Frontal cortex (tissue), 3 donors: ENCODE measurements at regions not wholly inside any gene's neighbourhood (a gene's known extent, or its start where the extent isn't known, plus 50 kb on each side); places are given as distances from the start of the nearest gene placed in this dataset.

Experiments
- DNase-seq, 2 donors: peaks; one replicate each; pipeline ENCODE4 v3.0.0; 2012; ENCODE audit warnings: low spot score in 2 of 2
- FAIRE-seq: peaks from 2 replicates; lab custom pipeline; 2012; peaks lifted over from hg19 to GRCh38; lab: Jason Lieb, UNC
- donor health status: control.
- donor health status: control.
- donor health status: control.

DNA sequence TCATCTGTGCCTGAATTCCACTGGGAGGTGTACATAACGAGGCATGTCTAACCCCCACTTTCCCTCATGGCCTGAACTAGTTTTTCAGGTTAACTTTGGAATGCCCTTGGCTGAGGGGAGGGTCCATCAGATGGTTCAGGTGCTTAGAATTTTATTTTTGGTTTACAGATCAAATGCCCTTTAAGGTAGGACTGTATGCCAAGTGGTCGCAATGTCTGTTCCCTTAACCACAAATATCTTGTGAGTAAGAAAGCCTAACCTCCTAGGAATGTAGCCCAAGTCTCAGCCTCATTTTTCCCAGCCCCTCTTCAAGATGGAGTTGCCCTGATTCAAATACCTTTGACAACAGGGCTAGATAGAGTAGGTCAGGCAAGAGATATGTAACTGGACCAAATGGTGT lies 78.4 kb downstream of the RNASET2 start:
- FAIRE-seq = no peak
- no peak for DNase-seq

DNA sequence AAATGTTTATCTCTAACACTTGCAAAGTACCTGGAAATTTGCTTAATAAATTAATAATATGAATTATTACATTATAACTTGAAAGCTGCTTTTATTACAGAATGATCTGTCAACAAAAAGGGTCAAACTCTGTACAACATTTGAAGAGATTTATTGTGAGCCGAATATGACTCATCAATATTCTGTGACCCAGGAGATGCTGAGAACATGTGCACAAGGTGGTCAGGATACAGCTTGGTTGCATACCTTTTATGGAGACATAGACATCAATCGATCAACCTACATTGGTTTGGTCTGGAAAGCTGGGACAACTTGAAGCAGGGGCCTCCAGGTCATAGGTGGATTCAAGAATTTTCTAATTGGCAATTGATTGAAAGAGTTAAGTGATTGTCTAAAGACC lies 79.0 kb downstream of the RNASET2 start:
- no peak for DNase-seq
- no peak for FAIRE-seq

DNA sequence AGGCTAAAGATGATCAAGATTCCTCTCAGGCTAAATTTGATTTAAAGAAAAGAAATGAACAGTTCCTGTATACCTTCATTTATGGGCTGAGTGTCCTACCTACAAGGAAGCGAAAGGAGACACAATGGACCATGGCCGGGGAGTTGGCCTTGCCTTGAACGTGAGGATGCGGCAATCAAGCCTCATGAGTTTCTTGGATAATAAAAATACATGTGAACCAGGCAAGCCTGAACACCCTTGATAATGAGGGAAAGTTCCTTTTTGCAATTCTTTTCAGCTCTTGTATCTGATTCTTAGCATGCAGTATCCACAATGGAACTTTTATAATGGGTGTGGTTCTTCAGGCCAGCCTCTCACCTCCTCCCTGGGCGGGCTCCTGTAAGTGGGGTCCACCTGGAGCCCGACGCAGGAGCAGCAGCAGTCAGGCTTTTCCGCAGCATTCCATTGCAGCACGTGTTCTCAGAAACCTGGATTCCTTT lies 83.8 kb downstream of the RNASET2 start:
- DNase-seq (no peak), FAIRE-seq (no peak)

DNA sequence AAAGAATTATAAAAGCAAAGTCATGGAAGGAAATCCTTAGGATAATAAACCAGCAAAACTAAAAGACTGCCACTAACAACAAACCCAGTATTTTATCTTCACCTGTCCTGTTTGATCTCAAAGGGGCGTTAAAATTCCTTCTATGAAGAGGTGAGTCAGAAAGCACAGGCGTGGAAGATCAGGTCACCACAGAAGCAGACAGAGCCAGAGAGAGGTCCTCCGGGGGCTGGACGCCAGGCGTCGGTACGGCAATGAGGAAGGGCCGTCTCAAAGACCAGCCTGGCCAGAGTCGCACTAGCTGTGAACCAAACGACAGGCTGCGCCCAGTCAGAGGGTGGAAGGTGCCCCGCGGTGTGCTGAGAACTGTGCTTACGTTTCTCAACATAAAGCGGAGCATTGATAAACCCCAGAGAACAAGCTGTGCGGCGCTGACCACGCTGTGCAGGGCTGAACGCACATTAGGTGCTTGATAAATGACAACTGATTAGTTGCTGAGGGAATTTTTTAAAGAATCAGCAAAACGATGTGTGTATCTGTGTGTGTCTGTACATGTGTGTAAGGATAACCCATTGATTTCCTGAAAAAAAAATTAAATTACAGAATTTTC lies 85.6 kb downstream of the RNASET2 start:
- no peak for DNase-seq
- FAIRE-seq = no peak

DNA sequence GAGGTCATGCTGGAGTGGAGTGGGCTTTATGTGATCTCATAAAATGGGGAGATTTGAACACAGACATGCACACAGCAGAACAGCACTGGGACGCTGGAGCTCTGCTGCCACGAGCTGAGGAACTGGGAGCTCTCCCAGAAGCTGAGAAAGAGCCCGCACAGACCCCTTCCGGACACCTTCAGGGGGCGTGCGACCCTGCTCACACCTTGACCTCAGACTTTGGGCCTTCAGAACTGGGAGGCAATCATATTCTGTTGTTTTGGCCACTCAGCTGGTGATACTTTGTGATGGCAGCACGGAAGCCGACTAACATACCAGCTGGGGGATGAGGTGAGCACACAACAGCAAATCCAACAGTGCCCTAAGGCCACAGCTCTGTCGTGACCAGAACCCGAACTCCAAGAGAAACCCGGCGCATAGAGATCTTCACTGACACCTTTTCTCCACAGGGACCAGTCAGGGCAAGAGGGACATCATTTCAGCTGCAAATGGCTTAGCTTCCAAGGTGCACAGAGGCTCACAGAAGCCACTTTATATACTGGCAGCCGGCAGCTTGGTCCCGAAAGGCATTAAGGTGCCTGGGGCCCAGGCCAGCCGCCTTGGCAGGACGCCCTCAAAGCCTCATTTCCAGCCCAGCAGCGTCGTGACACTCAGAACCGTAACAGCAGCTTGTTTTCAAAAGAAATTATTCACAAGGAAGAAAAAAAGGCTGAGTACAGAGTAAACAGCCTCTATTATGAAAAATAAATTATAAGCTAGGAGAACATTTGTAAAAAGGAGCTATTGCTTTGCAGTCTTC lies 89.3 kb downstream of the RNASET2 start:
- FAIRE-seq (no peak), DNase-seq (no peak)

DNA sequence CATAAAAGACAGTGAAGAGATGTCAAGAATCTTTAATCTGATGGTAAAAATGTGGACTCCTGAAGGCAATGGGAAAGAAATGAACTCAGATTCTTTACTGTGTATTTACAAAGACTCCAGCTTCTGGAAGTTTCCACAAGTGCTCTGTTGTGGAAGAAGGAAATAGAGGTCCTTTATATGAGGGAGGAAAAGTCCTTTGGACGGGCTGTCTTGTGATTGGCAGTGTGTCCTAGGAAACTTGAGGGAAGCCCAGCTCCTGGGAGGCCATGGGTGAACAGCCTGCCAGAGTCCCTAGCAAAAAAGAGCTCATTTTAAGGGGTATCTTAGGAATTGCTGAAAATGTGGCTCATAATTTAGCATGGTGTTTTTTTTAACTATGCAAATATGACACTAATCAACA lies 92.0 kb downstream of the RNASET2 start:
- DNase-seq = no peak
- FAIRE-seq = no peak

DNA sequence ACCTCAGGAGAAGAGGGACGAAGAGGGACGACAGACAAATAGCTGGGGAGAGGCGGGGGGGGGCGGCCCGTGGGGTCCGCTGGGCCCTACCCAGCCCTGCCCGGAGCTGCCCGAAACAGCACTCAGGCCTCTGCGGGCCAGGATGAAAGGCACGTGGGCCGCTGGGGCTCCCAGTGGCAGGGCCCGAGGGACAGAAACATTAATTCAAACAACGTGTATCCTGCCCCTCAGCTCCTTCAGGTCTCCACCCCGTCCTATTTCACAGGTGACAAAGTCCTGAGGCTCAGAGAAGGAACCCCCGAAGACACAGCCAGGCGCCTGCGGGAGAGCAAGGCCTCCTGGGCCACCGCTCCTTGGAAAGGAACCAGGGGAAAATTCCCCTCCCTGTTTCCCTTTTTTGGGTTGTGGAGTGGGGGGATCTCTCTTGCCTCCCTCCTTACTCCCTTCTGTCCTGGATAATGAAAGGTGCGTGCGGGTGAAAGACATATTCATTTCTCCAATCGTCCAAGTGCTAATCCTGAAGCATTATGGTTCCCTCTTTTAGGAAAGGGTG lies 93.3 kb downstream of the RNASET2 start:
- FAIRE-seq (no peak), DNase-seq (no peak)

DNA sequence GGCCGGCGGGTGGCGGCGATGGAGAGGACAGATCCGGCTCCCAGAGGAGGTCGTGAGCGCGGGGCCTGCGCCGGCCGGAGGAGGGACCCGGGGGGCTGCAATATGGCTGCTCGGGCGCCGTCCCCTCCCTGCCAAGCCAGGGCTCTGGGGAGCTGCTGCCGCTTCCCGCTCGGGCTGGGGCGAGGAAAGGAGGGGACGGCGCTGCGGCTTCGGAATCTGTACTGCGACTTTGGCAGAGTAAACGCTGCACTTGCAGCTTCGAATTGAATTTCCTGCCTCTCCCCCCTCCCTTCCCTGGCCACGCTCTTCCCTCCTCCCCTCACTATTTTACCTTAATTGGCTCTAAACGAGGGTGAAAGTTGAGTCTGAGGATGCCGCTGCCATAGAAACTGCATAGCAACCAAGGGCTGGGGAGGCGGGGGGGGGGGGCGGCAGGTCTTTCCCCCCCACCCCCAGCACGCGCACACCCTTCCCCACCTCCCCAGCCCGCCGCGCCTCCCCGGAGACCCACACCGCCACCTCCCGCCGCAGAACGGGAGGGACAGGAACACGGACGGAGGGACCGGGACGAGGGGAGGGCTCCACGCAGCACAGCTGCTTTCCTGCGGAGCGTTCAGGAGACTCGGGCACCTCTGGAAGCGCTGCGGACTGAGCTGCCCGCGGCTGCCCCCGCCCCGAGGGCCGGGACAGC lies 93.9 kb downstream of the RNASET2 start:
- no peak for FAIRE-seq
- DNase-seq = peak; percentile 42 to 63

DNA sequence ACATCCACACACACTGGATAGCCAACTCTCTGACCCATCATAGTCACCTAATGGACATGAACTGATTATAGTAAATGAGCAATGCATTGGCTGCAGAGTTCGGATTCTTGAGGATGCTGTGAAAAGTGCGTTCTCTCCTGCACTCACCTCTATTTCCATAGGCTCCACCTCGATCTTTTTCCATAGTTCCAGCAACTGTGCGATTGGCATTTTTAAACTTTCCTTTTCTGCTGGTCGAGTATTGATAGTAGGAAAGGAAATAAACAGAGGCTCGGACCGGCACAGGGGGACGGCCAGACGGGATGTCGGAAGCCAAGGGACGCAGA lies 94.4 kb downstream of the RNASET2 start:
- DNase-seq (no peak), FAIRE-seq (no peak)

DNA sequence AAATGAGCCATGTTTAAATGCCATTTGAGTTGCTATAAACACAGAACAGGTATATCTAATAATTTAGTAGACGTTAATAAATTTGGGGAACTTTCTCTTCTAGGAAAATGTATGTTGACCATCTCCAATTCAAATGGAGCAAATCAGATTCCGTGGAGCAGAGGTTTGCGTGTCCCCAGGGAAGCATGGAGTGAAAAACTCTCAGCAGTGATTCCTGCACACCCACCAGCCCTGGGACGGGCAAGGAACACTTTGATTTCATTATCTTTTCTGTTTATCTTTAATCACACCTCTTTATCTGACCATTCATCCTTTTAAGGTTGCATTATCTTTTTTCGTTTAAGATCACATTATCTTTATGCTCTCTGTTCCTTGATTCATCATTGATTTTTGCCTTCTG lies 95.0 kb downstream of the RNASET2 start:
- FAIRE-seq (no peak), DNase-seq (no peak)

DNA sequence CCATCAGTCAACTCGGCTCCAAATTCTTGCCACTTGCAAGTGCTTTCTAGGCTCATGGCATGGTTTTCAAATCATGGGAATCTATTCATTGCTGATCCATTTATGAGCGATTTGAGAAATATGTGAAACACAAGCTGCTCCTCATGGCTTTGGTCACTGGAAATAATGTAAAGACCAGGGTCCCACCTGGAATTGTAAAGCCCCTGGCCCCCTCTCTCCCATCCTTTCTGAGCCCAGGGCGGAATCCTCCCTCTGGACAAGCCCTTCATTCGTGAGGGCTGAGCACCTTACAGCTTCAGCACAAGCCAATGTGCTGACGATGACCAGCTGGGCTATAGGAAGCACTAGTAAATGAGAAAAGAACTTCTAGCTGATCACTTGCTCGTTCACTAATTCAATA lies 96.0 kb downstream of the RNASET2 start:
- no peak for FAIRE-seq

DNA sequence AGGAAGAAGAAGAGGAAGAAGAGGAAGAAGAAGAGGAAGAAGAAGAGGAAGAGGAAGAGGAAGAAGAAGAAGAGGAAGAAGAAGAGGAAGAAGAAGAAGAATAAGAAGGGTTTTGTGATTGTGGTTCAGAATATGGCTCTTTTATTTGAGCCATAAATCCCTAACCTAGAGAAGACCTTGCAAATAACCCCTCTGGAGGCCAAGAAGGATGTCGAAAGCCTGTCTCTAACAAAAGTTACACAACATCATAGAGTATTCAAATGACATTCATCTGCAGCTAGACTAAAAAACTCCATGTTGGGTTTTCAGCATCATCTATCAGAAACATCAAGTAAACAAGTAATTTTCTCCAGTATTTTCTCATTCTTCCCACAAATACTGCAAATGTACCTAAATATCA lies 100.9 kb downstream of the RNASET2 start:
- DNase-seq = no peak
- no peak for FAIRE-seq

More for the DNA sequence above, 96.0 kb downstream of the RNASET2 start:
- no peak for DNase-seq

DNA sequence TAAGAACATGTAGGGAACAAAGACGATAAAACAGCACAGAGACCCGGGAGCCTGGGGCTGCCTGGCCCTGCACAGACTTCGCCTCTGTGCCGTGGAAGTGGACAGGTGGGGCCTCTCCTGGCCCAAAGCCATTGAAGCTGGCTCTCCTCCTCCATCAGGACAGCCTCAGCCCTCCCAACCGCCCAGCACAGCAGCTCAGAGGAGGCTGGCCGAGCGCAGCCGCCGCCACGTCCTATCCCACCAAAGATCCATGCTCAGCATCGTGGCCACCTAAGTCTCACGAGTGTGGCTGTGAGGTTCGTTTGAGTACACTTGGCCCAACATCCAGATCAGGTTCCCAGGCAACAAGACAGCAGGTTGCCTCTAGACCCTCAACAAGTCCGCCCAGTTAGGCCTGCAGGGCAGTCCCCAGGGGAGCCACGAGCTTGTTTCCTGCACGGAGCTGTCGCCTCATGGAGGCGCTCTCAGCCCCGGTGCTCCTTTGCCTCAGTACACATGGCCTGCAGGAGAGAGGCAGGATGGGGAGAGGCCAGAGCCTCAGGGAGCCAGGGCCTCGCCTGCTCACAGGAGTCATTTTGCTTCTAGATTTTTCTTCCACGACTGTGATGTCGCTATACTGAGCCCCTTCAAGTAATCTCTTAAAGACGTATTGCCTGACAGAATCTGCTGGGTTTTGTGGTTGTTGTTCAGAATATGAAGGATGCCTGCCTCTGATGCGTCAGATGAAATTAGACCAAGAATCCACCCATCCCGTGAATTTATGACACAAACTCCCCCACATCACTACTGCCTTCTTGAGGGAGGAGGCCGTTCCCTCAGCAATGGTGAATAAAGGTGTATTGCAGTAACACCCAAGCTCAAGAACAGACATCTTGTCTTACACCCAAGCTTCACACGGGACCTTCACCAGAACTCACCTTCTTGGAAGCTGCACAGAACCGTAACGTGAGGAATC lies 102.7 kb downstream of the RNASET2 start:
- no peak for FAIRE-seq
- no peak for DNase-seq

DNA sequence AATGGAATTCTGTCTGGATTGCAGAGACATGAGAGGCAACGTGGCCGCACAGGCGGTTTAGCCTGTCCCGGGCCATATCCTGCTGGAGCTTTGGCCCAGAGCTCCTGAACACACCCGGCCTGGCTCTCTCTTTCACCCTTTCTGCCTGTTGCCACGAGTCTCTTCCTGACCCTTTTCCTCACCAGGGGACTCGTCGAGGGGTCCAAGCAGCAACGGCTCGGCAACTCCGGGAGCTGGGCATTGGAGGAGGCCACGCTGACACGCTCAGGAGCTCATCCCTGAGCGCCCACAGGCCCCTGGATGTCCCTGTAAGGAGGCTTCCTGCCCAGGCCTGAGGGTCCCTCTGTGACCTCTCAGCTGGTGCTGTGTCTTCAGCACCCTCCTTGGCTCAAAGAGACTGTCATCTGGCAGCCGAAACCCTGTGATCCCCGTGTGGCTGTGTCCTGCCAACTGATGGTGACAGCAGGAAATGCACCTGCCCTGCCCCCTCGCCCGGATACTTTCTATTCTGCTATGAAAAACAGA lies 103.8 kb downstream of the RNASET2 start:
- no peak for FAIRE-seq
- no peak for DNase-seq

DNA sequence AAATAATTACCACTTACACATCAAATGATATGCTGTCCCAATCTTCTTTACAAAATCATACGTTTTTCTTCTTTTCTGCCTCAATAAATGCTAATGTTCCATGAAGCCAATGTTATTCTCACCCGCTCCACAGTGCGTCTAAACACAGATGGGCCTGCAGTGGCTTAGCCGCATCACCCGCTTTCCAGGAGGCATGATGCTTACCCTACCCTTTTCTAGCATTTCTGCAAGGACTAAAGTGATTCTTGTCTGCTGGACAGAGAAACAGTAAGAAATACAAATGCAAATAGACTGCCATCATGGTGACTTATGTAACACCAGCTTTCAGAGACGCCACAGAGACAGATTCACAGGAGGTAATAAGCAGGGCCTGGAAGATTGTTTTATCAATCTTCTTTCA lies 104.4 kb downstream of the RNASET2 start:
- DNase-seq (no peak), FAIRE-seq (no peak)

DNA sequence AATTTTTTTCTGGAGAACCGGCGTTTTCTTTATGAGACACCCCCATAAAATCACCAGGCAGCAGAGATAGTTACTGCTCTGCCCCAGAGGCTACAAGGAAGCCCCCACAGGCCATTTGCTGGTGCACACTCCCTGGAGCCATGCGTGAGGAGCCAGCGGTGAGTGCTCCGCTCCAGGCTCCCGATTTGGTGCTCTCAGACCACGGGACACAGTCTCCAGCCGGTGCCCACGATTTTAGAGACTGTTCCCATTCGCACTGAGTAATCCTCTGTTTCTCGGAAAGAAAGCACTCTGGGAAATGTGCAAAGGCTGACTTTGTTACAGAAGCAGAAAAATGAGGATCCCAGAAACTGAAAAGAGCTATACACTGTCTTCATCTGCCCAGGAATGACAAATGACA lies 104.9 kb downstream of the RNASET2 start:
- DNase-seq (no peak), FAIRE-seq (no peak)

DNA sequence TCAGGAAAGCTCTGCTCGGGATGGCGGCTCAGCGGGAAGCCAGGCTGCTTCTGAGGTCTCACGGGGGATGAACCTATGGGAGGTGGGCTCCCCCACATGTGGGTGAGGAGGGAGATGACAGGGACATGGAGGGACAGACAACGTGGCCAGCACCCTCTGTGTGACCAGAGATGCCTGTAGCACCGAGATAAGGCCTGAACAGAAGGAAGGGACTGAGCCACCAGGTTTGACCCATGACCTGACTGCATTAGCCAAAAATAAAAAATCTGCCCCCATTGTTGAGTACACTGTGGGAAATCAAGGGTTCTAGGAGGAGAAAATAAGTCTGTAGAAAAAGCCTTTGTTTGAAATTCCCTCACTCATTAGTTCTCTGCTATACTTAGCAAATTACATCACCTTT lies 105.7 kb downstream of the RNASET2 start:
- DNase-seq (no peak), FAIRE-seq (no peak)

DNA sequence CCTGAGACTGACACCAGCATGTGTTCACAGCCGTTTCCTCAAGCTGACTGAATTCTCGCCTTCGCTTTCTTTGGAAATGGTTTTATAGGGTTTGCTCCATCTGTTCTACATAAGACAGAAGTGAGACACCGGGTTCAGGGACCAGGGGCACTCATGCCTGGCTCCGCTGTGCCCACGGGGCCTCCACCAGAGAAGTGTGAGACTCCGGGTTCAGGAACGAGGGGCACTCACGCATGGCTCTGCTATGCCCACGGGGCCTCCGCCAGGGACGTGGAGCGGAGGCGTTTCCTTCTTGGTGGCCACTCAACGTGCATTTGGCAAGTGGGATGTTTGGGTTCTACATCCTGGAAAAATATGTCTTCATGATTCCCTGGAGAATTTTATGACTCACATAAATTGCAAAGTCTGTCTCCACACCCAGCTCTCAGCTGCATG lies 106.6 kb downstream of the RNASET2 start:
- no peak for FAIRE-seq

DNA sequence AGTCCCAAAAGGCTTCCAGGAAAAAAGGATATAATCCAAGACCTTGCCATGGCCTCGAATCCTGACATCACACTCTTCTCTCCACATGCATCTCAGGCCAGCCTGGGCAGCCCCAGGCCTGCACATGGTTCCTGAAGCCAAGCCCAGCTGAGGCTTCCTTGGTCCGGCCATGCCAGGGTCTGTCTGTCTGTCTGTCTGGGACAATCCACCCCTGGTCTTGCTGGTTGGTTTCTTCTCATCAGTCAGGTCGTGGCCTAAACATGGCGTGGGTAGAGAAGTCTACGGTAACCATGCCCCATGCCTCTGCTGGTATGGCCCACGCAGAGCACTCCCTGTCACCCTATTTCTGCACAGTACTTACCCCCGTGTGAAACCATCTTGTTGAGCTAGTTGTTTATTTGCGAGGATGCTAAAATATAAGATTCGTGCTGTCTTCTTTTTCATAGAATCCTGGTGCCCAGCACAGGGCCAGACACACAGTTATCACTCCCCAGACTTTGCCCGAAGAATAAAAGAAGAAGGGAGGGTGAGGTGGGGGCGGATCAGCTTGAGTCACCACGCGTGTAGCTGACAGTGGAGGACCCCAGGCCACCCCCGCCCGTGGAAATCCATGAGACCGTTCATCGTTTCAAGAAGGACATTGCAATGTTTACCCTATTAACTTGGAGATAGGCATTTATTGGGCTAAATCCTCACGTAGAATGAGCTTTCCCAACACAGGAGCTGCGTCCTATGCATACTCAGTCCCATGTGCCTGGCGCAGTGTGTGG lies 107.2 kb downstream of the RNASET2 start:
- DNase-seq = no peak
- FAIRE-seq = no peak

More for the DNA sequence above, 106.6 kb downstream of the RNASET2 start:
- no peak for DNase-seq
